GM21423 (cell line): ENCODE measurements at regions not wholly inside any gene's neighbourhood (a gene's known extent, or its start where the extent isn't known, plus 50 kb on each side); places are given as distances from the start of the nearest gene placed in this dataset.

Experiments
- ATAC-seq: cut with Tn5 transposase; IDR thresholded peaks from one replicate; pipeline ENCODE4 v1.9.1; 2021; ENCODE audit warnings: mild to moderate bottlenecking, moderate library complexity; ENCODE audit not compliant: unreplicated experiment

DNA sequence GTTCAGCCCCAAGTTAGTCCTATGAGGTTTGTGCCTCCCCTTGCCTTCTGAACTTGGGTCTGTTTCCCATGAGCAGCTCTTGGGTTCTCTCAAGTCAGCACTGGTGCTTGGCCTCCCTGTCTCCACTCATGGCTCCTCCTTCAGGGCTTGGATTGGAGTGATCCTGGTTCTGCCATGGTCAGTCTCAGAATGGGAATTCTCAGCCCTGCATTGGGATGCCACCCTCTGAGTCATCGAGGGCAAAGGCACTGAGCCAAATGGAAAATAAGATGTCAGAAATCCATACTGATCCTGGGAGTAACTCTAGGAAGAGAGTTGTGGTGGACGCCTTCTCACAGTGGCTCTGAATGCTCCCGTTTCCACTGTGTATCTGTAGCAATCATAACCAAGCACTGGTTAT lies 233.4 kb upstream of the HABP2 start:
- ATAC-seq = no peak

DNA sequence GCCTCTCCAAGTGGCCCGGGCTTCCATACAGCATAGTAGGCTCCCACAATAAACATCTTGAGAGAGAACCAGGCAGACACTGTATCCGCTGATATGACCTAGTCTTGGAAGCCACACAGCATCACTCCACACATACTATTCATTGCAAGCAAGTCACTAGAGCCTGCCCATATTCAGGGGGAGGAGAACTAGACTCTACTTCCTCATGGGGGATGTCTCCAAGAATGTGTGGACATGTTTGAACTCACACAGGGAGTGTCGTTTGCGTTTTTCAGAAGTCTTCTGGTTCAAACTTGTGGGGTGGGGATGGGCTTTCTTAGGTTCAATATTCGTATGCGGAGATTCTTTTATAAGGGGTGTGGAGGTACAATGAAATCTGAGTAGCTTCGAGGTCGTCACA lies 232.6 kb upstream of the HABP2 start:
- no peak for ATAC-seq

DNA sequence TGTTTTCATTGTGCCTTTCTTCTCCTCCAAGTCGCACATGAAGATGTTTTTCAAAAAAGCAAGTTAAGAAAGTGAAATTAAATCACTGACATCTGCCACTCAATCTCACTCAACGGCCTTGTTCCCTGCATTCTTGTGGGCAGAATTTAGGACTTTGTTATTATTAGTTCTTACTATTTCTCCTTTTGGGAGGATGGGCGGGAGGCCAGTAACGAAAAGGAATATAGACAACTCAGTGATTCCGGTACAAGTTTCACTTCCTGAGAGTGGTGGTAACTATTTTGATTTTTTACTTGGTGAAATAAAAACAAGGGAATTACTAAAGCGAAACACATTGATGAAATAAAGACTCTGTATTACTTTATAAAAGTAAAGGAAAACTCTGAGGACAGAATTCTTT lies 231.9 kb upstream of the HABP2 start:
- no peak for ATAC-seq

DNA sequence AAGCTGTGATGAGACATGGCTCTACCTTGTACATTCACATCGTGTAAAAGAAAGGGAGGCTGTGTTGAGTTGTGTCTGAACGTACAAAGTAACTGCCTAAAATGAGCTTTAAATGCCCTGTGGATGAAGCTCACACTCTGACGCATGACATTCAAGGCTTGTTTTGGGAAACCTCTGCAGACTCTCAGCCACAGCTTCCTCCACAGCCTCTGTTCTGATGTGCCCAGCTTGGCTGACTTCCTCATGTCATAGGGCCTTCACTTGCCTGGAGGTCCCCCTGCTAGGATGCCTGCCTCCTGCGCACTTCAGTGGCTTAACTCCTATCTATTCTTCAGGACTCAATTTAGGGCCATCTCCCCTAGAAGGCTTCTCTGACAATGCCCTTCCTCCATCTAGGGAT lies 230.0 kb upstream of the HABP2 start:
- no peak for ATAC-seq

DNA sequence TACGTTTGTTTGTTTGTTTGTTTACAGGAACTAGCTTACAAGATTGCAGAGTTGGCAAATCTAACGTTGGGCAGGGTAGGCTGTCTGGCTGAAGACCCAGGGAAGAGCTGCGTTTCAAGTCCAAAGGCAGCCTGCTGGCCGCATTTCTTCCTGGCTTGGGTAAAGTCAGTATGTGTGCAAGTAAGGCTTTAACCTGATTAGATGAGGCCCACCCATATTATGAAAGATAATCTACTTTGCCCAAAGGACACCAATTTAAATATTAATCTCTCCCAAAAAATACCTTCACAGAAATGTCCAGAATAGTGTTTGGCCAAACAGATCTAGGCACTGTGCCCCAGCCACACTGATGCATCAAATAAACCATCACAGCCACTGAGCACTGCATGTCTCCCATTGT lies 228.9 kb upstream of the HABP2 start:
- ATAC-seq = no peak

DNA sequence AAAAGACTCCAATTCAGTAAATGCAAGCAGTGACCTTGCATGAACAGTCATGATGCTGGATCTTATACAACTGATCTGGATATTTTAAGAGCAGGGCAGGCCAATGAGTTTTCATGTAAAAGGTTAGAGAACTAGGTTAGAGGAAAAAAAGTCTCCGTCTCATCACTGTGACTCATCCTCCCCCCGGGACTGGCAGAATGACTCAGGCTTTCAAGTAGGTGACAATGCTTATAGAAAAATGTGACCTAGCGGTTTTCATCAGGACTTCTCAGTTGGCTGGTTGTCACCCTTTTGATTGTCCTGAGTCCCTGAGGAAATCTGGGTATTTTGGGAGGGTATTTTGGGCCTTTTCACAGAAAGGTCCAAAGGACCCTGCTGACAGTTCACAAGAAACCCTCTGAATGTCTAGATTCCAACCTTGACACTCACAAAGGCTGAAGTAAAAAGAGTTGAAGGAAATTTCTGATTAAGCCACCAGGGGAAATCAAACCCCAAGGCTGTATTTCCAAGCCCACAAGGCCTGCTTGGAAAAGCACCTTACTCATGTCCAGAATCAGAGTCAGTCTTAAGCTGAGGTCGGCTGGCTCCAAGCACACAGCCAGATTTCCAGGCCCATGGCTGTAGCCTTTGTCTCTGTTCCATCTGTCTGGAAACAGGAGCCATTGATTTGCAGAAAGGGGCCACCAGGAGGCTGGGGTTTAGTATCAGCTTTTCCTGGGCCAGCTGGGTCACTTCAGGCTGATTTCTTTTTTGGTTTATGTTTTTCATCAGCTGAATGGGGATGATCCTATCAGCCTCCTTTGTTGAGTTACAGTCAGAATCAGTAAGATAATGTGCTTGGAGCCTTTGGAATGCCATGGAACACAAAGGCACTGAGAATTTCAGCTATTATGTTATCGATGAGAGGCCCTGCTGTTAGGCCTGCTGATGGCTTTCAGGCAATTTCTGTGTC lies 226.4 kb upstream of the HABP2 start:
- peak; percentile 89 for ATAC-seq

GRCh38 chr10:113329121-113329596 lies 223.7 kb upstream of the HABP2 start:
- no peak for ATAC-seq

DNA sequence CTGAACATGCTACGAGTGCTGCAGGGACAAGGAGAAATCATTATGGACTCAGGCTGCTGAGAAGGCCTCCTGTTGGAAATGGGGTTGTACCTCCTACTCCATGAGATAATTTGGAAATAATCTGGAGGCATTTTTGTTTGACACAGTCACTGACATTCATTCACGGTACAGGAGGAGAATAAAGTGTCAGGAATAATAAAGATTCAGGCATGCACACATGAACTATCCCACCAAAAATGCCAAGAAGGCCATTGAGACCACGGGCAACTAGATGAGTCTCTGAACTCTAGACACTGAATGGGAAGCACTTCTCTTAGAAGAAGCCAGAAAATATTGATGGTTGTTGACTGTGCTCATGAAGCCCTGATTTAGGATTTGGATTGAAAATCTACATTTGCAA lies 220.9 kb upstream of the HABP2 start:
- ATAC-seq = no peak

DNA sequence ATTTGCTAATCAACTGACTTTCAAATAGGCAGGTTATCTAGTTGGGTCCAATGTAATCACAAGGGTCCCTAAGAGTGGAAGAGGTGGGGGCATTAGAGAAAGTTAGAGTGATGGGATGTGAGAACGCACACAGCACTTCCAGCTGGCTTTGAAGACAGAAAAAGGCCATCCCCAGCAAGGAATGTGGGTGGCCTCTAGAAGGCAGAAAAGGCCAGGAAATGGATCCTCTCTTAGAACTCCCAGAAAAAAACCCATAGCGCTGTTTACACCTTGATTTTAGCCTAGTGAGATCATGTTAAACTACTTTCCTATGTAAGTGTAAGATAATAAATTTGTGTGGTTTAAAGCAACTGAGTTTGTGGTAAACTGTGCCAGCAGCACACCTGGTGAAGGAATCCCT lies 219.5 kb upstream of the HABP2 start:
- ATAC-seq = no peak

DNA sequence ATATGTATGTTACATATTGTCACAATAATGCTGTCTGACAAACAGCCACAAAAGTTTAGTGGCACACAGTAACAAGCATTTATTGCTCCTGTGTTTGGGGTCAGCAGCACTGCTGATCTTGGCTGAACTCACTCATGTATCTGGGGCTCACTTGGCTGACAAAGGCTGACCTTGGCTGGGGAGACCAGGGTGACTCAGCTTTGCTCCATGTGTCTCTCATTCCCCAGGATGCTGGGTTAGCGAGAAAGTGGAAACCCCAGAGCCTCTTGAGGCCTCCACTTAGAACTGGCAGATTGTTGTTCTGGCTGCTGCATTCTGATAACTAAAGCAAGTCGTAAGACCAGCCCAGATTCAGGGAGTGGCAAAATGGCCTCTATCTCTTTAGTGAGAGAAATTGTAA lies 217.3 kb upstream of the HABP2 start:
- no peak for ATAC-seq

- ATAC-seq = no peak
Observed at GRCh38 chr10:113336549-113337130, 216.2 kb upstream of the HABP2 start.

DNA sequence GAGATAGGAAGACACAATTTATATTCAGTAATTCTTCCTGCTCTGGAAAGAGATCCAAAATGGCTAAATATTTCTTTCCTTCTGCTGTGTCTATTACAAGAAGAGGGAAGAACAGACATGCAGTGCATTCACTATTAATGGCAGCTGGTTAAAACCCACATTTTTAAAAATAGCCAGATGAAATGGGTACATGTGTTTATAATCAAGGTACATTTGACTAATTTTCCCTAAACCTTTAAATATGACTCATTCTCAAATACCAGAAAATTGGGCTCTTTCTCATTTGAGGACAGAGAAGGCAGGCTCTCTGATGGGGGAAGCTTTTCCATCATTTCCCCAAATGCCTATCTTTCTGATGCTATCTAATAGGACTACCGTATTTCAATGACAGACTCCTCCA lies 215.7 kb upstream of the HABP2 start:
- no peak for ATAC-seq

DNA sequence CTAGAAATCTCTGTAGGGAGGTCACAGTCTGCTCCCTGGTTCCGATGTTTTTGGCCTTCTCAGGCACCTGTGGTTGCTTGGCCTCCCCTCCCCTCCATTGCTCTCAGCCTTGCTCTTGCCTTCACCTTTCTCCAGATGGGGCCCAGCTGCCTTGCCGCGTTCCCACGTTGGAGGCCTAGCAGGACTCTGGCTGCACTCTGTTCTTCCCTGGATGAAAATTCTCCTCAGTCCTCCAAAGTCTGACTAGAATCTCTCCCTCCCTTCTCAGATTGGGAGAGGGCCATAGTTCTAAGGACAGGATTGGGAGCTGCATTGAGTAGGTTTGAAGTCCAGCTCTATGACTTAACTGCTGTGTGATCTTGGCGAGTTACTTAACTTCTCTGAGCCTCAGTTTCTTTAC lies 213.7 kb upstream of the HABP2 start:
- no peak for ATAC-seq

- no peak for ATAC-seq
Observed at GRCh38 chr10:113340282-113340681, 212.6 kb upstream of the HABP2 start.

DNA sequence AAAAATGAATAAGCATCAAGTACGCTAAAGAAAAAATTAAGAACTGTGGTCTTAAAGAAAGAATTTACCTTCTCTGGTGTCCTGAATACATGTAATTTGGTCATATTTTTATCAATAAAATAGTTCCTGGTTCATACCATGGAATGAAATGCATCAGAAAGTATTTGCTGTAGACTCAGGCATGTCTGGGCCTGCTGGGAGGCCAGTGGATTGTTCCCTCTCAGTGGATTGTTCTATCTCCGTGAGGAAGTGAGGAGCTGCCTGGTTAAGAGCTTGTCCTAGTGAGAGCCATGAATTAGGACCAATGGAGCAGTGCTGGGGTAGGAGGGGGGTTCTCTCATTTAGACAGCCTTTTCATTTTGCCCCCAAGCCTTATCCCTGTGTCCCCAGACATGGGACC lies 211.7 kb upstream of the HABP2 start:
- no peak for ATAC-seq

DNA sequence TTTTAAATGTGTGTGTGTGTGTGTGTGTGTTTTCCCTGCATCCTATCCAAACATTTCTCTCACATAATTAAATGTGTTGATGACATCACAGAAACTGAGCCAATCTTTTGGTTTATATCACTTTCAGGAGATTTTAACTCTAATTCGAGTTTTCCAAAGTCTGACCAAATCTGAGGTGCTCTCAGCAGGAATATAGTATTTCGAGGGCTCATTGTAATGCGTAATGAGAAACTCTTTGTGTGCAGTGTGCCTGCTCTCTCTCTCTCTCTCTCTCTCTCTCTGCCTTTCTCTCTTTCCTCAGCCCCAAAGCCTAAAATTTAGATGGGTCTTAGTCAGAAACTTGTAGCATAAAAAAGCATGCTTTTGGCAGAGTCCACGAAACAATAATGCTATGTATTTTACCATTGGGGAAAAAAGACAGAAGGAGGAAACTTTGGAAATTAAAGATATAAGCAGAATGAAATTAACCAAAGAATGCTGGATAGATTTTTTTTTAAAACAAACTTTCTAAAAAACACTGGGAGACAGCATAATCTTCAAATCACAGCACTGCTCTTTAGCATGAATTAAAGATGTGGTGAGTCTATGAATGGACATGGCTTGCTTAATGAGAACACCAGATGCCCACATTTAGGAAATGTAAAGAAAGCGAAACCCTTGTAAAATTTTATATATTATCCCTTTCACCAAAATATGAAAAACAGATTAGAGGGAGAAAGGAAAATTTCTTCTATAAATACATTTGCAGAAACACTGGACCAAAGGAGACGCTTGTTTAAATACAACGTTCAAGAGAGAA lies 206.8 kb upstream of the HABP2 start:
- ATAC-seq = no peak

GRCh38 chr10:113347508-113347907 lies 205.3 kb upstream of the HABP2 start:
- no peak for ATAC-seq

- no peak for ATAC-seq
Observed at GRCh38 chr10:113348694-113349093, 204.2 kb upstream of the HABP2 start.

DNA sequence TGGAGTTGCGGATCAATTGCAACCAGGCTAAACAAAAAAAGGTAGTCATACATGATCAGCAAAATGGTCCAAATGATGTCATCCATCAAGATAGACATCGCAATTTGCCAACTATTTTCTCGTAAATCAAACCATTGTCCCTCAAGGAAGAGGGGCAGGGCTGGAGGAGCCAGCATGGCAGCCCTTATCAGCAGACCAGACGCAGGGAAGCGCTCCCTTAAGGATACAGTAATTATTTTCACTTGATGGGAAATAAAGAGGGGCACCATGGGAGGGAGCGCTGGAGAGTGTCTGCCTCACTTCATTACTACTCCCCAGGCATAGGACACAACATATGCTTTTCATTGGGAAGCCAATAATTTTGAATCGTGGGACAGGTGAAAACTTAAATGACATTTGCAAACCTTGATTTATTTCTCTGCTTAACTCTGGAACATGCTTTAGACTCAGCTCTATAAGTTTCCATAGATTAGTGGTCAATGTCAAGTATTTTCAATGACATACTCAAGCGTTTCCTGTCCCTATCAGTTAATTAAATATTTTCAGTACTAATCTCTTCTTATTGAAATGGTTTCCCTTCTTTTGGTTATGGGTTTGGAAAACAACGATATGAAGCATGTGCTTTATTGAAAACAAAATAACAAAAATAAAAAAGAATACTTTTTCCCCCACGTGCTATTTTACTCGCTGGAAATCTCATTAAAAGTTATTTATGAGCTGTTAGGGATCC lies 202.4 kb upstream of the HABP2 start:
- no peak for ATAC-seq

- ATAC-seq = no peak
Observed at GRCh38 chr10:113354711-113355110, 198.1 kb upstream of the HABP2 start.
